Uterus (tissue), 3 donors: ENCODE measurements at regions not wholly inside any gene's neighbourhood (a gene's known extent, or its start where the extent isn't known, plus 50 kb on each side); places are given as distances from the start of the nearest gene placed in this dataset.

ENCODE experiments used
- DNase-seq, 2 donors: peaks; one replicate each; pipeline ENCODE4 v3.0.0-alpha.2; 2019 to 2020
- H3K27ac ChIP-seq, 2 donors: fragments of 200-600 bp; sonication (generic); 1 replicate in 1 of 2; 2 replicates in 1 of 2; pipeline ENCODE4 v1.5.1; 2016 to 2018
- H3K27me3 ChIP-seq, 2 donors: fragments of 200-600 bp; sonication (generic); one replicate each; pipeline ENCODE4 v1.5.1; 2018 to 2019; ENCODE audit warnings: control low read depth in 1 of 2
- H3K36me3 ChIP-seq, 2 donors: fragments of 200-600 bp; sonication (generic); one replicate each; pipeline ENCODE4 v1.5.1; 2019; ENCODE audit warnings: control low read depth in 1 of 2
- H3K4me1 ChIP-seq, 2 donors: fragments of 200-600 bp; sonication (generic); one replicate each; pipeline ENCODE4 v1.5.1; 2018 to 2019; ENCODE audit warnings: control low read depth in 1 of 2
- H3K4me3 ChIP-seq, 2 donors: fragments of 200-600 bp; sonication (generic); 1 replicate in 1 of 2; 2 replicates in 1 of 2; pipeline ENCODE4 v1.5.1; 2018 to 2019; ENCODE audit warnings: mild to moderate bottlenecking in 1 of 2
- H3K9me3 ChIP-seq, 2 donors: fragments of 200-600 bp; sonication (generic); one replicate each; pipeline ENCODE4 v1.5.1; 2019; ENCODE audit warnings: control low read depth in 1 of 2
- POLR2A ChIP-seq, 2 donors: fragments of 450-650 bp; IDR thresholded peaks; one replicate each; pipeline ENCODE4 v1.6.1; 2016; ENCODE audit warnings: antibody characterized with exemption in 2 of 2, mild to moderate bottlenecking in 1 of 2, moderate library complexity in 1 of 2
- intact Hi-C: fragments of 100-400 bp; cut with DNase I; formaldehyde crosslinking; loops from one replicate; pipeline ENCODE4 v1.15.1; 2023; ENCODE audit warnings: low total_unique reads
- TF ChIP-seq, protein P1 (sequence below), 4 experiments: fragments of 200-600 bp in 2 of 4; fragments of 450-650 bp in 2 of 4; sonication (generic) in 2 of 4; IDR thresholded peaks; one replicate each; pipeline ENCODE4 v1.5.1; 2016 to 2019; ENCODE audit warnings: antibody characterized with exemption in 4 of 4, mild to moderate bottlenecking in 2 of 4, moderate library complexity in 1 of 4
- donor health status: DM: yes; HTN: yes; CAD: no.

DNA sequence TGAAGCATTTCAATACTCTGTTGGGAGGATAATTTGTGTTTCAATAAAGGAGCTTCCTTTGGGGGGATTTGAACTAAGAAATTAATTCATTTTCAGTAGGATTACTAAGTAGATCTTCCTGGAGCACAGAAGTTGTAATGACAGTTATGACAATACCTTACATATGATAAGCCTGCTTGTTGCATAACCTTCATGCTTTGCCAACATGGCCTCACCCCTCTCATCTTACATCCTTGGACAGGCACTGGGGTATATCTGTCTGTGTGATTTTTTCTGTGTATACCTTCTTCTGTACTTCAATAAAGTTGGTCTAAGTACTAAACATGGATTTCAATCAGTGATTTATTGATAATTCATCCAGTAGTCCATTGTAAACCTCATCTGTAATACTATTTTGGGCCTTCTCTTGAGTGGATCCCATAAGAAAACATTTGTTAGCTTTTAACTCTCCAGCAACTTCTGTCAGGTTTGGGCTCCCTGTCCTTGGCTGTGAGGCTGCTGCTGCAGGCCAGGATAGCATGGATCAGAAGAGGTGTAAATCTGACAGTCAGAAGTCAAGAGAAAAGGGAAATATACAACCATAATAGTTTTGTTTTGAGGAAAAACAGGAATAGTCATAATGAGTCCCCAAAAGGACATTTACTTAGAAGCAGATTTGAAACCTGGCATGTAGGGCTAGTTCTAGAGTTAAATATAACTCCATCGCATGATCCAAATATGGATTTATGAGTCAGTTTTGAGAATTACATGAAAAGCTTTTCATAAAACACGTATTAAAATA, 422.2 kb downstream of the KLF5 start:
- Histone ChIP-seq H3K36me3 (no peaks in the 10 kb centered on the region), H3K4me1 (no peaks in the 10 kb centered on the region), H3K27me3 (no peaks in the 10 kb centered on the region), H3K9me3 (no peaks in the 10 kb centered on the region), H3K27ac (no peak overlapping the region), H3K4me3 (no peak overlapping the region)
- intact Hi-C loops = no loop called here
- DNase-seq = no peak
- no peak for TF ChIP-seq POLR2A (IDR thresholded peaks at IDR 0.05)
- TF ChIP-seq, protein P1, sequence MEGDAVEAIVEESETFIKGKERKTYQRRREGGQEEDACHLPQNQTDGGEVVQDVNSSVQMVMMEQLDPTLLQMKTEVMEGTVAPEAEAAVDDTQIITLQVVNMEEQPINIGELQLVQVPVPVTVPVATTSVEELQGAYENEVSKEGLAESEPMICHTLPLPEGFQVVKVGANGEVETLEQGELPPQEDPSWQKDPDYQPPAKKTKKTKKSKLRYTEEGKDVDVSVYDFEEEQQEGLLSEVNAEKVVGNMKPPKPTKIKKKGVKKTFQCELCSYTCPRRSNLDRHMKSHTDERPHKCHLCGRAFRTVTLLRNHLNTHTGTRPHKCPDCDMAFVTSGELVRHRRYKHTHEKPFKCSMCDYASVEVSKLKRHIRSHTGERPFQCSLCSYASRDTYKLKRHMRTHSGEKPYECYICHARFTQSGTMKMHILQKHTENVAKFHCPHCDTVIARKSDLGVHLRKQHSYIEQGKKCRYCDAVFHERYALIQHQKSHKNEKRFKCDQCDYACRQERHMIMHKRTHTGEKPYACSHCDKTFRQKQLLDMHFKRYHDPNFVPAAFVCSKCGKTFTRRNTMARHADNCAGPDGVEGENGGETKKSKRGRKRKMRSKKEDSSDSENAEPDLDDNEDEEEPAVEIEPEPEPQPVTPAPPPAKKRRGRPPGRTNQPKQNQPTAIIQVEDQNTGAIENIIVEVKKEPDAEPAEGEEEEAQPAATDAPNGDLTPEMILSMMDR (IDR thresholded peaks at IDR 0.05) = no peak

DNA sequence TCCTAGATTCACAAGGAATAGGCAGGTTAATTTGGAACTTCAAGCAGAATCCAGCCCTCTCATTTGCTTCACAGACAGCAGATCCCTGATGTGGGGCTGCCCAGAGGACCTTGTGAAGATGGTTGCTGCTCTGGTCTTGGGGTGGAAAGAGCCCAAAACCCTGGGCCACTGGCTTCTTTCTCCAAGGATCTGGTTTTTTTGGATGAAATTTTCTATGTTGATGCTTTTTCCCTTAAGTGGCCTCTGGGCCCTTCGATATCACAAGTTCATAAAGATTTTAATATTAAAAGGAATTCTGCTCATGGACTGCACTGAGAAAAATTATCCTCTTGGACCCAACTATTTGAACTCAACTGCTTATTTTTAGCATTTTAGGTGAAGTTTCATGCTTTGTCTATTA, 421.1 kb downstream of the KLF5 start:
- intact Hi-C loops = no loop called here

DNA sequence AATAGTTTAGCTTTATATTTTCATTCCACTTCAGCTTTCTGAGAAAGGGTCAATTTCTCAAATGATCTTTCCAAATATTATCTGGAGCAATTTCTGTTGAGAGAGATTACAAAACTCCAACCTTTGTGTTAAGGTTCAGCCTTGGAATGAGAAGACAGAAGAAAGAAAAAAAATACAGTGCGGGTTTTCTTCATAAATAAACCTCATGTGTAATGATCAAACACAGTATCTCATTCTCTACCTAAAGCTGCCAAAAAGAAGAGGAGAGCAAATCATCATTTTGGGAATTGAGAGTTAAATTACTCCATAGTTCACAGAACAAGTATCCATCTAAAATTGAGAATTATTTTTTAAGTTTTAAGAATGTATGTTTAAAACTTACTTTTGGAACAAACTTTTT, 420.5 kb downstream of the KLF5 start:
- Histone ChIP-seq H3K4me1 (no peaks in the 10 kb centered on the region), H3K9me3 (no peaks in the 10 kb centered on the region), H3K4me3 (no peak overlapping the region), H3K27me3 (no peaks in the 10 kb centered on the region), H3K27ac (no peak overlapping the region), H3K36me3 (no peaks in the 10 kb centered on the region)
- intact Hi-C loops = no loop called here
- no peak for DNase-seq
- TF ChIP-seq, protein P1 (IDR thresholded peaks at IDR 0.05) = no peak
- TF ChIP-seq POLR2A (IDR thresholded peaks at IDR 0.05) = no peak

More for the DNA sequence above, 421.1 kb downstream of the KLF5 start:
- Histone ChIP-seq H3K4me1 (no peaks in the 10 kb centered on the region), H3K27ac (no peak overlapping the region), H3K27me3 (no peaks in the 10 kb centered on the region), H3K9me3 (no peaks in the 10 kb centered on the region), H3K36me3 (no peaks in the 10 kb centered on the region), H3K4me3 (no peak overlapping the region)
- TF ChIP-seq, protein P1 (IDR thresholded peaks at IDR 0.05) = no peak
- no peak for TF ChIP-seq POLR2A (IDR thresholded peaks at IDR 0.05)
- no peak for DNase-seq

DNA sequence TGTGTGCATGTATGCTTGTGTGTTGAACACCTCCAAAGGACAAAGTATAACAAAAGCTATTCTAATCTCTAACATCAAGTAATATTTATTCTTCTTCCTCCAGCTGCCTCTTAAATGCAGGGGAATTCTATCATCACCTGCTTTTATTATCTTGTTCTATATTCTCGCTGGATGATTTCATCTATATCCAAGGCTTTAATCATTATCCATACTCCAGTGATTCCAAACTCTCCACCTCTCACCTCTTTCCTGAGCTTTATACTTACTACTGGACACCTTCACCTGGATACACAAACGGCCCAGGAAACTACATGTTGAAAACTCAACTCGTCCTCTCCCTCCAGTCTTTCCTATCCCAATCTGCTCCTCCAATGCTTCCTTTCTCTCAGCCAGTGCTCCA, 418.6 kb downstream of the KLF5 start:
- no peak for DNase-seq
- no peaks in the 10 kb centered on the region for H3K4me1 ChIP-seq
- no peak overlapping the region for H3K4me3 ChIP-seq
- H3K36me3 ChIP-seq = no peaks in the 10 kb centered on the region
- intact Hi-C loops = no loop called here
- TF ChIP-seq POLR2A (IDR thresholded peaks at IDR 0.05) = no peak
- H3K27me3 ChIP-seq = no peaks in the 10 kb centered on the region
- no peak overlapping the region for H3K27ac ChIP-seq
- no peaks in the 10 kb centered on the region for H3K9me3 ChIP-seq

DNA sequence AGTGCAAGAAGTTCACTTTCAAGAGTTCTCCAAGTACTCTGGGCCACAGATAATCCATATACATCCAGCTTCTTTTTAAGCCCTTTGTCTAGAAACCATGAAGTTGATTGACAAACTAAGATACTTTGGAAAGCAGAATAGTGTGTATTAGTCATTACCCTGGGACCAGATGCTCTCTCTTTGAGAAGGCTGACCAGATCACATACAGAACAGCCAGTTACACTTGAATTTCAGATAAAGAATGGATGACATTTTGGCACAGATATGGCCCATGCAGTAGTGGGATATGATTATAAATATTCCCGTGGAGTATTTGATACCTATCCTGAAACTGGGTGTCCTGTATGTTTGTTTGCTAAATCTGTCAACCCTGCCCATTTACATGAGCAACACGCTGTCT, 414.2 kb downstream of the KLF5 start:
- Histone ChIP-seq H3K4me3 (no peak overlapping the region), H3K27ac (no peak overlapping the region), H3K27me3 (no peaks in the 10 kb centered on the region), H3K9me3 (no peaks in the 10 kb centered on the region), H3K4me1 (no peaks in the 10 kb centered on the region), H3K36me3 (no peaks in the 10 kb centered on the region)
- TF ChIP-seq POLR2A (IDR thresholded peaks at IDR 0.05) = no peak
- TF ChIP-seq, protein P1 (IDR thresholded peaks at IDR 0.05) = no peak
- intact Hi-C loops = no loop called here
- DNase-seq = no peak
